ENCODE measurements at regions not wholly inside any gene's neighbourhood (a gene's known extent, or its start where the extent isn't known, plus 50 kb on each side); places are given as distances from the start of the nearest gene placed in this dataset.

DNA sequence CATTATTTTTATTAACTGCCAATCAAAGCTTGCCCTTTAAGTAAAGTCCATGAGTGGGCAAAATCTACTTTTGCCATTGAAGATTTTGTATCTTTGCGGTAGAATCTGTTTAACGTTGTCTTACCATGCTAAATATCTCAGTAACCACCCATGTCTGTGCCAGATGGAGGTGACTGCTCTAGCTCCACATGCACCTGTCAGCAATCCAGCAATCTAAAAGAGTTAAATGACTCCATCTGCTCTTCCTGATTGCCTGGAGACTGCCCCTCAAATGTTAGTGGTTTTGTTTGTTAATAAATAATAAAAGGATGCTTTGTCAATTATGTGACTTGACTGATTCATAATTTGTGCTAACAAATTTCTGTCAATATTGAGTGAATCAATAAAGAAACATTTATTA, 141.7 kb downstream of the RBM43 start:
- CTCF ChIA-PET = no interaction called here
- Mint-ChIP-seq H3K36me3 (peaks cover 36% of the 10 kb centered on the region), H3K9me3 (peaks cover 52% of the 10 kb centered on the region), H3K4me1 (peaks cover 2% of the 10 kb centered on the region), H3K4me3 (no peak overlapping the region), H3K27me3 (ENCODE audit: low read depth) (no peaks in the 10 kb centered on the region), H3K27ac (no peak overlapping the region)
- TF ChIP-seq, protein P1, sequence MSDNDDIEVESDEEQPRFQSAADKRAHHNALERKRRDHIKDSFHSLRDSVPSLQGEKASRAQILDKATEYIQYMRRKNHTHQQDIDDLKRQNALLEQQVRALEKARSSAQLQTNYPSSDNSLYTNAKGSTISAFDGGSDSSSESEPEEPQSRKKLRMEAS (CRISPR knock-in tag; IDR thresholded peaks at IDR 0.05) = no peak
- TF ChIP-seq, protein P2, sequence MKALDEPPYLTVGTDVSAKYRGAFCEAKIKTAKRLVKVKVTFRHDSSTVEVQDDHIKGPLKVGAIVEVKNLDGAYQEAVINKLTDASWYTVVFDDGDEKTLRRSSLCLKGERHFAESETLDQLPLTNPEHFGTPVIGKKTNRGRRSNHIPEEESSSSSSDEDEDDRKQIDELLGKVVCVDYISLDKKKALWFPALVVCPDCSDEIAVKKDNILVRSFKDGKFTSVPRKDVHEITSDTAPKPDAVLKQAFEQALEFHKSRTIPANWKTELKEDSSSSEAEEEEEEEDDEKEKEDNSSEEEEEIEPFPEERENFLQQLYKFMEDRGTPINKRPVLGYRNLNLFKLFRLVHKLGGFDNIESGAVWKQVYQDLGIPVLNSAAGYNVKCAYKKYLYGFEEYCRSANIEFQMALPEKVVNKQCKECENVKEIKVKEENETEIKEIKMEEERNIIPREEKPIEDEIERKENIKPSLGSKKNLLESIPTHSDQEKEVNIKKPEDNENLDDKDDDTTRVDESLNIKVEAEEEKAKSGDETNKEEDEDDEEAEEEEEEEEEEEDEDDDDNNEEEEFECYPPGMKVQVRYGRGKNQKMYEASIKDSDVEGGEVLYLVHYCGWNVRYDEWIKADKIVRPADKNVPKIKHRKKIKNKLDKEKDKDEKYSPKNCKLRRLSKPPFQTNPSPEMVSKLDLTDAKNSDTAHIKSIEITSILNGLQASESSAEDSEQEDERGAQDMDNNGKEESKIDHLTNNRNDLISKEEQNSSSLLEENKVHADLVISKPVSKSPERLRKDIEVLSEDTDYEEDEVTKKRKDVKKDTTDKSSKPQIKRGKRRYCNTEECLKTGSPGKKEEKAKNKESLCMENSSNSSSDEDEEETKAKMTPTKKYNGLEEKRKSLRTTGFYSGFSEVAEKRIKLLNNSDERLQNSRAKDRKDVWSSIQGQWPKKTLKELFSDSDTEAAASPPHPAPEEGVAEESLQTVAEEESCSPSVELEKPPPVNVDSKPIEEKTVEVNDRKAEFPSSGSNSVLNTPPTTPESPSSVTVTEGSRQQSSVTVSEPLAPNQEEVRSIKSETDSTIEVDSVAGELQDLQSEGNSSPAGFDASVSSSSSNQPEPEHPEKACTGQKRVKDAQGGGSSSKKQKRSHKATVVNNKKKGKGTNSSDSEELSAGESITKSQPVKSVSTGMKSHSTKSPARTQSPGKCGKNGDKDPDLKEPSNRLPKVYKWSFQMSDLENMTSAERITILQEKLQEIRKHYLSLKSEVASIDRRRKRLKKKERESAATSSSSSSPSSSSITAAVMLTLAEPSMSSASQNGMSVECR (CRISPR knock-in tag; IDR thresholded peaks at IDR 0.05; ENCODE audit: borderline replicate concordance) = no peak
- no peak for TF ChIP-seq KAT7 (CRISPR knock-in tag; IDR thresholded peaks at IDR 0.05; ENCODE audit: borderline replicate concordance)
- TF ChIP-seq RELA (CRISPR knock-in tag; IDR thresholded peaks at IDR 0.05; ENCODE audit: borderline replicate concordance) = no peak
- TF ChIP-seq, protein P3, sequence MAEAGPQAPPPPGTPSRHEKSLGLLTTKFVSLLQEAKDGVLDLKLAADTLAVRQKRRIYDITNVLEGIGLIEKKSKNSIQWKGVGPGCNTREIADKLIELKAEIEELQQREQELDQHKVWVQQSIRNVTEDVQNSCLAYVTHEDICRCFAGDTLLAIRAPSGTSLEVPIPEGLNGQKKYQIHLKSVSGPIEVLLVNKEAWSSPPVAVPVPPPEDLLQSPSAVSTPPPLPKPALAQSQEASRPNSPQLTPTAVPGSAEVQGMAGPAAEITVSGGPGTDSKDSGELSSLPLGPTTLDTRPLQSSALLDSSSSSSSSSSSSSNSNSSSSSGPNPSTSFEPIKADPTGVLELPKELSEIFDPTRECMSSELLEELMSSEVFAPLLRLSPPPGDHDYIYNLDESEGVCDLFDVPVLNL (CRISPR knock-in tag; IDR thresholded peaks at IDR 0.05; ENCODE audit: borderline replicate concordance, low read depth) = no peak
- no peak for TF ChIP-seq NFATC4 (CRISPR knock-in tag; IDR thresholded peaks at IDR 0.05)
- TF ChIP-seq, protein P4, sequence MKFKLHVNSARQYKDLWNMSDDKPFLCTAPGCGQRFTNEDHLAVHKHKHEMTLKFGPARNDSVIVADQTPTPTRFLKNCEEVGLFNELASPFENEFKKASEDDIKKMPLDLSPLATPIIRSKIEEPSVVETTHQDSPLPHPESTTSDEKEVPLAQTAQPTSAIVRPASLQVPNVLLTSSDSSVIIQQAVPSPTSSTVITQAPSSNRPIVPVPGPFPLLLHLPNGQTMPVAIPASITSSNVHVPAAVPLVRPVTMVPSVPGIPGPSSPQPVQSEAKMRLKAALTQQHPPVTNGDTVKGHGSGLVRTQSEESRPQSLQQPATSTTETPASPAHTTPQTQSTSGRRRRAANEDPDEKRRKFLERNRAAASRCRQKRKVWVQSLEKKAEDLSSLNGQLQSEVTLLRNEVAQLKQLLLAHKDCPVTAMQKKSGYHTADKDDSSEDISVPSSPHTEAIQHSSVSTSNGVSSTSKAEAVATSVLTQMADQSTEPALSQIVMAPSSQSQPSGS (CRISPR knock-in tag; IDR thresholded peaks at IDR 0.05; ENCODE audit: borderline replicate concordance, low read depth) = no peak
- TF ChIP-seq ZBTB21 (CRISPR knock-in tag; IDR thresholded peaks at IDR 0.05; ENCODE audit: borderline replicate concordance) = no peak
- TF ChIP-seq, protein P5, sequence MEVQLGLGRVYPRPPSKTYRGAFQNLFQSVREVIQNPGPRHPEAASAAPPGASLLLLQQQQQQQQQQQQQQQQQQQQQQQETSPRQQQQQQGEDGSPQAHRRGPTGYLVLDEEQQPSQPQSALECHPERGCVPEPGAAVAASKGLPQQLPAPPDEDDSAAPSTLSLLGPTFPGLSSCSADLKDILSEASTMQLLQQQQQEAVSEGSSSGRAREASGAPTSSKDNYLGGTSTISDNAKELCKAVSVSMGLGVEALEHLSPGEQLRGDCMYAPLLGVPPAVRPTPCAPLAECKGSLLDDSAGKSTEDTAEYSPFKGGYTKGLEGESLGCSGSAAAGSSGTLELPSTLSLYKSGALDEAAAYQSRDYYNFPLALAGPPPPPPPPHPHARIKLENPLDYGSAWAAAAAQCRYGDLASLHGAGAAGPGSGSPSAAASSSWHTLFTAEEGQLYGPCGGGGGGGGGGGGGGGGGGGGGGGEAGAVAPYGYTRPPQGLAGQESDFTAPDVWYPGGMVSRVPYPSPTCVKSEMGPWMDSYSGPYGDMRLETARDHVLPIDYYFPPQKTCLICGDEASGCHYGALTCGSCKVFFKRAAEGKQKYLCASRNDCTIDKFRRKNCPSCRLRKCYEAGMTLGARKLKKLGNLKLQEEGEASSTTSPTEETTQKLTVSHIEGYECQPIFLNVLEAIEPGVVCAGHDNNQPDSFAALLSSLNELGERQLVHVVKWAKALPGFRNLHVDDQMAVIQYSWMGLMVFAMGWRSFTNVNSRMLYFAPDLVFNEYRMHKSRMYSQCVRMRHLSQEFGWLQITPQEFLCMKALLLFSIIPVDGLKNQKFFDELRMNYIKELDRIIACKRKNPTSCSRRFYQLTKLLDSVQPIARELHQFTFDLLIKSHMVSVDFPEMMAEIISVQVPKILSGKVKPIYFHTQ (CRISPR knock-in tag; IDR thresholded peaks at IDR 0.05) = no peak
- TF ChIP-seq, protein P6, sequence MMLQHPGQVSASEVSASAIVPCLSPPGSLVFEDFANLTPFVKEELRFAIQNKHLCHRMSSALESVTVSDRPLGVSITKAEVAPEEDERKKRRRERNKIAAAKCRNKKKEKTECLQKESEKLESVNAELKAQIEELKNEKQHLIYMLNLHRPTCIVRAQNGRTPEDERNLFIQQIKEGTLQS (CRISPR knock-in tag; conservative IDR thresholded peaks at IDR 0.05) = no peak
- no peak for TF ChIP-seq OVOL2 (CRISPR knock-in tag; IDR thresholded peaks at IDR 0.05; ENCODE audit: borderline replicate concordance)
- TF ChIP-seq, protein P7, sequence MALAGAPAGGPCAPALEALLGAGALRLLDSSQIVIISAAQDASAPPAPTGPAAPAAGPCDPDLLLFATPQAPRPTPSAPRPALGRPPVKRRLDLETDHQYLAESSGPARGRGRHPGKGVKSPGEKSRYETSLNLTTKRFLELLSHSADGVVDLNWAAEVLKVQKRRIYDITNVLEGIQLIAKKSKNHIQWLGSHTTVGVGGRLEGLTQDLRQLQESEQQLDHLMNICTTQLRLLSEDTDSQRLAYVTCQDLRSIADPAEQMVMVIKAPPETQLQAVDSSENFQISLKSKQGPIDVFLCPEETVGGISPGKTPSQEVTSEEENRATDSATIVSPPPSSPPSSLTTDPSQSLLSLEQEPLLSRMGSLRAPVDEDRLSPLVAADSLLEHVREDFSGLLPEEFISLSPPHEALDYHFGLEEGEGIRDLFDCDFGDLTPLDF (CRISPR knock-in tag; IDR thresholded peaks at IDR 0.05) = no peak
- TF ChIP-seq NR1H2 (CRISPR knock-in tag; IDR thresholded peaks at IDR 0.05) = no peak
- TF ChIP-seq IRF2 (CRISPR knock-in tag; IDR thresholded peaks at IDR 0.05; ENCODE audit: borderline replicate concordance, low read depth) = no peak
- TF ChIP-seq JAZF1 (CRISPR knock-in tag; IDR thresholded peaks at IDR 0.05) = no peak
- TF ChIP-seq HMGA2 (CRISPR knock-in tag; IDR thresholded peaks at IDR 0.05) = no peak
- no peak for TF ChIP-seq MXD4 (CRISPR knock-in tag; IDR thresholded peaks at IDR 0.05; ENCODE audit: borderline replicate concordance)
- TF ChIP-seq, protein P8, sequence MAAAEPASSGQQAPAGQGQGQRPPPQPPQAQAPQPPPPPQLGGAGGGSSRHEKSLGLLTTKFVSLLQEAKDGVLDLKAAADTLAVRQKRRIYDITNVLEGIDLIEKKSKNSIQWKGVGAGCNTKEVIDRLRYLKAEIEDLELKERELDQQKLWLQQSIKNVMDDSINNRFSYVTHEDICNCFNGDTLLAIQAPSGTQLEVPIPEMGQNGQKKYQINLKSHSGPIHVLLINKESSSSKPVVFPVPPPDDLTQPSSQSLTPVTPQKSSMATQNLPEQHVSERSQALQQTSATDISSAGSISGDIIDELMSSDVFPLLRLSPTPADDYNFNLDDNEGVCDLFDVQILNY (CRISPR knock-in tag; IDR thresholded peaks at IDR 0.05) = no peak
- DNase-seq (ENCODE audit: low spot score) = no peak
- no peak for ATAC-seq
- POLR2A ChIA-PET = no interaction called here

Data from WTC11 (cell line).